PC-3 (cell line): ENCODE measurements at regions not wholly inside any gene's neighbourhood (a gene's known extent, or its start where the extent isn't known, plus 50 kb on each side); places are given as distances from the start of the nearest gene placed in this dataset.

ENCODE experiments used
- EZH2phosphoT487 ChIP-seq: fragments of 300-600 bp; sonication (generic); IDR thresholded peaks from 2 replicates; pipeline ENCODE4 v1.6.1; 2018; ENCODE audit warnings: mild to moderate bottlenecking, antibody characterized with exemption, low read length, borderline replicate concordance
- TF ChIP-seq, protein P1 (sequence below): fragments of 300-600 bp; sonication (generic); conservative IDR thresholded peaks from 2 replicates; pipeline ENCODE4 v1.5.1; 2017; ENCODE audit warnings: antibody characterized with exemption, low read depth, mild to moderate bottlenecking, low read length

DNA sequence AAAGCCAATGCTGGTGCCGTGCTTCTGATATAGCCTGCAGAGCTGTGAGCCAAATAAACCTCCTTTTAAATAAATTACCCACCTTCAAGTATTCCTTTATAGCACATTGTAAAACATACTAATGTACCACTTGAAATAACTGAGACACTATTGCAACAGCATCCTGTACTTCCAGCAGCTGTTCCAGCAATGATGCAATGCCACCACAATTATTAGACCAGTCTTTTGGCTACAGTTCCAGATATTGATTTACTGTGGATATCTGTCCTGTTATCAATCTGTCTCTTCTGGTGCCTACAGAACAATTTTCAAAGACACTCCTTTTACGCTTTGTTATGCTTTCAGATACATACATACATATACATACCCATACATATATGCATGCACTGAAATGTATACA, 567.9 kb downstream of the TAF11L14 start:
- TF ChIP-seq, protein P1, sequence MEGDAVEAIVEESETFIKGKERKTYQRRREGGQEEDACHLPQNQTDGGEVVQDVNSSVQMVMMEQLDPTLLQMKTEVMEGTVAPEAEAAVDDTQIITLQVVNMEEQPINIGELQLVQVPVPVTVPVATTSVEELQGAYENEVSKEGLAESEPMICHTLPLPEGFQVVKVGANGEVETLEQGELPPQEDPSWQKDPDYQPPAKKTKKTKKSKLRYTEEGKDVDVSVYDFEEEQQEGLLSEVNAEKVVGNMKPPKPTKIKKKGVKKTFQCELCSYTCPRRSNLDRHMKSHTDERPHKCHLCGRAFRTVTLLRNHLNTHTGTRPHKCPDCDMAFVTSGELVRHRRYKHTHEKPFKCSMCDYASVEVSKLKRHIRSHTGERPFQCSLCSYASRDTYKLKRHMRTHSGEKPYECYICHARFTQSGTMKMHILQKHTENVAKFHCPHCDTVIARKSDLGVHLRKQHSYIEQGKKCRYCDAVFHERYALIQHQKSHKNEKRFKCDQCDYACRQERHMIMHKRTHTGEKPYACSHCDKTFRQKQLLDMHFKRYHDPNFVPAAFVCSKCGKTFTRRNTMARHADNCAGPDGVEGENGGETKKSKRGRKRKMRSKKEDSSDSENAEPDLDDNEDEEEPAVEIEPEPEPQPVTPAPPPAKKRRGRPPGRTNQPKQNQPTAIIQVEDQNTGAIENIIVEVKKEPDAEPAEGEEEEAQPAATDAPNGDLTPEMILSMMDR, result no peak
- TF ChIP-seq EZH2phosphoT487, result no peak
